Epithelial cell of proximal tubule (primary cell): ENCODE measurements at regions not wholly inside any gene's neighbourhood (a gene's known extent, or its start where the extent isn't known, plus 50 kb on each side); places are given as distances from the start of the nearest gene placed in this dataset.

ENCODE experiments used
- DNase-seq: peaks from one replicate; pipeline ENCODE4 v3.0.0-alpha.2; 2011; ENCODE audit warnings: low read depth
- H3K4me3 ChIP-seq: 2 replicates; pipeline ENCODE4 v1.5.1; 2011; ENCODE audit warnings: low read depth, mild to moderate bottlenecking, low read length
- CTCF ChIP-seq: conservative IDR thresholded peaks from 2 replicates; pipeline ENCODE4 v1.5.1; 2012; ENCODE audit warnings: low read depth, mild to moderate bottlenecking, low read length

- TF ChIP-seq CTCF = no peak
- H3K4me3 ChIP-seq = no peak overlapping the region
- DNase-seq = no peak
These were observed 223.6 kb upstream of the CITED2 start for GRCh38 chr6:139597771-139598755.

DNA sequence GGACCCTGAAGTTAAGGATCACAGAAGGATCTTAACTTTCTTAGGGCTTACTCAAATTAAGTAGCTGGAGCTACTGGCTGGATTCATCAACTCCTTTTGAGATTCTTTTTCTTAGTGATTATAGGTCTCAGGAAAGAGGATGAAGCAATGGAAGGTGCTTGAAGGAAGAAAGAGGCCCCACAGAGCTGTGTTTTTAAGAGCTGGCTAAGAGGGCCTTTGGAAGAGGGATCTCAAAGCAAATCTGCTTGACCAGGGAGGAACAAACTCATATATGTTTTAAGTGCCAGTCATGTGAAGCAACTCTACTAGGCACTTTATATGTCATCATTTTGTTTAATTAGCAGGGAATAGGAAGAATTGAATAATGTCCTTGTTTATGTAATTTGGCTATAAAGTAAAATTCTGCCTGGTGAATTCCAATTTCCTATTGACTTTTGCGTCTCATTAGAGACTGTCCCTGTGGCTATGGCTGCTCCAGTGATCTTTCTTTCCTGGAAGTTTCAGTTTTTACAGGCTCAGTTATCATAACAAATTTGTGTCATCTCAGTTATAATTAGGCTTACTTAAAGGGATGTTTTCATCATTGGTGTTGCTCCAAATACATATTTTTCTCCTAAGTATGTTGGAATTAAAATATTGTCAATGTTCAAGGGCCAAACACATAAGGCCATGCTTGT, 222.8 kb upstream of the CITED2 start:
- DNase-seq = no peak
- no peak overlapping the region for H3K4me3 ChIP-seq
- no peak for TF ChIP-seq CTCF

DNA sequence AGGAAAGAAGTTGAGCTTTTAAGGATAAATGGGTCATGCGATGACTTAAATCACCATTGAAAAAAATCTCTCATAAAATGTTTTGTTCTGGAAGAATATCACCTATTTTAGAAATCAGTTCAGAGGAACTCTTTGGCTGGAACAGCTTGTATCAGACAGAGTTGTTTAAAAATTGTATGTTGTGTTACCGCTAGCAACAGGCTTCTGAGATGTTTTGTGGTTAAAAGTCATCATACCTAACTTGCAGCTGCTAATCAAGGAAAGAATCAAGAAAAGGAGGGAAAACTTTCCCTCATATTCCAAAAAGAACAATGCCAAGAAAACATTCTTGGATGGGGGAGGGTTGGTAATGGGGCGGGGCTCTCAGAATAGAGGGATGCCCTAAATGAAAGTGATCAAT, 220.7 kb upstream of the CITED2 start:
- no peak for DNase-seq
- H3K4me3 ChIP-seq = no peak overlapping the region

DNA sequence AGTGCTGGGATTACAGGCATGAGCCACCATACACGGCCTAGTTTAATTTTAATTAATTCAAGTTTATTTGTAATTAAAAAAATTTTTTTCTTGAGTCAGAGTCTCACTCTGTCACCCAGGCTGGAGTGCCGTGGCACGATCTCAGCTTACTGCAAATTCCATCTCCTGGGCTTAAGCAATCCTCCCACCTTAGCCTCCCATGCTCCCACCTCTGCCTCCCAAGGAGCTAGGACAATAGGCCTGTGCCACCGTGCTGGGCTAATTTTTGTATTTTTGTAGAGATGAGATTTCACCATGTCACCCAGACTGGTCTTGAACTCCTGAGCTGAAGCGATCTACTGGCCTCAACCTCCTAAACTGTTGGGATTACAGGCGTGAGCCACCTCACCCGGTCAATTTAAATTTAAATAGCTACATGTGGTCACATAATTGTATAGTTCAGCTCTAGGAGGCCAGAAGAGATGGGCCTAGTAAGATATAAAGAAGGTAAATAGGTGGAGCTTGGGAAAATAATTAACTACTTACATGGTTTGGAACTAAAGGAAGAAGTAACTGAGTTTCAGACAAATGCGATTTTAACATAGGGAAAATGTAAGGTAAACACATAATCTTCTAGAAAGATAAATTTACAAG, 220.0 kb upstream of the CITED2 start:
- H3K4me3 ChIP-seq = no peak overlapping the region
- DNase-seq = no peak
- TF ChIP-seq CTCF = no peak

More for the DNA sequence above, 220.7 kb upstream of the CITED2 start:
- TF ChIP-seq CTCF = no peak

DNA sequence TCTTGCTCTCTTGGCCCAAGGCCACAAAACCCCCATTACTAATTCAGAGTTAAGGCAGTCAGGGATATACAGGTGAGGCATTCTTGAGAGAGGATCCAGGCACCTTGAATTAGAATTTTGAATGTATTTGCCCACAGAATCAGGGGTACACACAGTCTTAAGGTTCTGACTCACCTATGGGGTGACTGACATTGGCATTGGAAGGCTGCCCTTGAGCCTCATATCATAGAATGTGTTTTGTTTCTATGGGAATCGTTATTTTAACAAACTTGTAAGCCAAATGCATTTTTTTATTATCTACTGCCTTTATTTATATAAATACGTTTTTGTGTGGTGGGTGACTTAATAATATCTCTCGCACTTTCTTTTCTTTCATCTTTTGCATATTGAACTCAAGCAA, 218.6 kb upstream of the CITED2 start:
- DNase-seq = no peak
- no peak for TF ChIP-seq CTCF
- H3K4me3 ChIP-seq = no peak overlapping the region

DNA sequence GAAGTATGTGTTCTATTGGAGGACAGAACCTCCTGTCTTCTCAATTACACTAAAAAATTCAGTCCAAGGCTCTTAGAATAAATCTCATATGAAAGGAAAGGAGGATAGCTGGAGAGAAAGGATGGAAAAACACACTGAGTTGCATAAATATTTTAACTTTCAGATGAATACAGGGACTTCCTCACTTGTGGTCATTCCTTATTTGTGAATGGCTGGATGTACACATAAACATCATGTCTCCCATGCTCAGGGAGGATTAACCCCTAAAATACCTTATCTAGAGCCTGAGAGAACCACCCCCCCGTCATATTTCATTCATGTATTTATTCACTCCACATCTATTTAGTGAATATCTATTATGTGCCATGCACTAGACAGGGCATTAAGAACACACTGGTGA, 217.6 kb upstream of the CITED2 start:
- TF ChIP-seq CTCF = no peak
- DNase-seq = no peak

More for the DNA sequence above, 217.6 kb upstream of the CITED2 start:
- no peak overlapping the region for H3K4me3 ChIP-seq
